Liver (tissue), 8 donors: ENCODE measurements at regions not wholly inside any gene's neighbourhood (a gene's known extent, or its start where the extent isn't known, plus 50 kb on each side); places are given as distances from the start of the nearest gene placed in this dataset.

Experiments used
- DNase-seq: peaks from one replicate; pipeline ENCODE4 v3.0.0-alpha.2; 2017; ENCODE audit warnings: low spot score
- H3K27ac ChIP-seq, 2 donors: one replicate each; pipeline ENCODE4 v1.7.0; 2013; ENCODE audit warnings: inconsistent platforms in 2 of 2, low read length in 2 of 2, control low read depth in 1 of 2, low read depth in 1 of 2, mild to moderate bottlenecking in 1 of 2
- H3K27me3 ChIP-seq, 4 donors: one replicate each; pipeline versions ENCODE4 v1.6.1 to v1.7.0; 2013; ENCODE audit warnings: low read length in 3 of 4, inconsistent platforms in 1 of 4, mild to moderate bottlenecking in 1 of 4, moderate library complexity in 1 of 4; ENCODE audit not compliant: control insufficient read depth in 4 of 4, insufficient read depth in 4 of 4
- H3K36me3 ChIP-seq, 4 donors: one replicate each; pipeline versions ENCODE4 v1.6.1 to v1.7.0; 2013; ENCODE audit warnings: low read length in 3 of 4, mild to moderate bottlenecking in 3 of 4, low read depth in 1 of 4, moderate library complexity in 1 of 4; ENCODE audit not compliant: control insufficient read depth in 4 of 4, insufficient read depth in 3 of 4
- H3K4me1 ChIP-seq, 4 donors: one replicate each; pipeline versions ENCODE4 v1.6.1 to v1.7.0; 2013; ENCODE audit warnings: low read length in 3 of 4, mild to moderate bottlenecking in 3 of 4, moderate library complexity in 1 of 4; ENCODE audit not compliant: control insufficient read depth in 4 of 4, insufficient read depth in 4 of 4
- H3K4me3 ChIP-seq, 3 donors: one replicate each; pipeline versions ENCODE4 v1.6.1 to v1.7.0; 2013; ENCODE audit warnings: low read length in 3 of 3, control low read depth in 1 of 3, low read depth in 1 of 3, mild to moderate bottlenecking in 1 of 3
- H3K9ac ChIP-seq, 2 donors: one replicate each; pipeline ENCODE4 v1.7.0; 2013; ENCODE audit warnings: low read length in 2 of 2, mild to moderate bottlenecking in 2 of 2, moderate library complexity in 2 of 2, control low read depth in 1 of 2, low read depth in 1 of 2
- H3K9me3 ChIP-seq, 4 donors: one replicate each; pipeline versions ENCODE4 v1.6.1 to v1.7.0; 2013; ENCODE audit warnings: low read length in 3 of 4; ENCODE audit not compliant: control insufficient read depth in 4 of 4
- EGR1 ChIP-seq, 2 donors: IDR thresholded peaks; 2 replicates each; pipeline ENCODE4 v1.6.1; 2016 to 2018; ENCODE audit warnings: antibody characterized with exemption in 2 of 2, low read depth in 2 of 2
- FOXA1 ChIP-seq: IDR thresholded peaks from 2 replicates; pipeline ENCODE4 v1.6.1; 2016; ENCODE audit warnings: antibody characterized with exemption
- FOXA2 ChIP-seq: IDR thresholded peaks from 2 replicates; pipeline ENCODE4 v1.6.1; 2016; ENCODE audit warnings: antibody characterized with exemption
- GABPA ChIP-seq, 2 donors: IDR thresholded peaks in 1 of 2; conservative IDR thresholded peaks in 1 of 2; 2 replicates each; pipeline ENCODE4 v1.6.1; 2016; ENCODE audit warnings: antibody characterized with exemption in 2 of 2, mild to moderate bottlenecking in 1 of 2, moderate library complexity in 1 of 2
- HNF4A ChIP-seq, 2 donors: conservative IDR thresholded peaks; 2 replicates each; pipeline ENCODE4 v1.6.1; 2016; ENCODE audit warnings: antibody characterized with exemption in 2 of 2, mild to moderate bottlenecking in 2 of 2
- HNF4G ChIP-seq: IDR thresholded peaks from 2 replicates; pipeline ENCODE4 v1.6.1; 2016; ENCODE audit warnings: antibody characterized with exemption
- JUND ChIP-seq, 2 donors: IDR thresholded peaks; 2 replicates each; pipeline ENCODE4 v1.6.1; 2016; ENCODE audit warnings: antibody characterized with exemption in 2 of 2
- NR2F2 ChIP-seq: IDR thresholded peaks from 2 replicates; pipeline ENCODE4 v1.6.1; 2016; ENCODE audit warnings: antibody characterized with exemption
- RAD21 ChIP-seq, 2 donors: IDR thresholded peaks; 2 replicates each; pipeline ENCODE4 v1.6.1; 2016; ENCODE audit warnings: antibody characterized with exemption in 2 of 2, mild to moderate bottlenecking in 2 of 2
- RXRA ChIP-seq, 2 donors: IDR thresholded peaks; 2 replicates each; pipeline ENCODE4 v1.6.1; 2017 to 2018; ENCODE audit warnings: antibody characterized with exemption in 2 of 2, mild to moderate bottlenecking in 1 of 2
- SP1 ChIP-seq: IDR thresholded peaks from 2 replicates; pipeline ENCODE4 v1.6.1; 2018; ENCODE audit warnings: antibody characterized with exemption, mild to moderate bottlenecking
- TAF1 ChIP-seq: conservative IDR thresholded peaks from 2 replicates; pipeline ENCODE4 v1.6.1; 2016; ENCODE audit warnings: antibody characterized with exemption, mild to moderate bottlenecking
- YY1 ChIP-seq: IDR thresholded peaks from 2 replicates; pipeline ENCODE4 v1.6.1; 2016; ENCODE audit warnings: antibody characterized with exemption, mild to moderate bottlenecking
- WGBS: extraction: QIAGEN DNeasy Blood & Tissue Kit; methylation state at CpG from one replicate; pipeline ENCODE4 v1.1.7; 2013; 5-methylcytosine and 5-hydroxymethylcytosine counted together
- TF ChIP-seq, protein P1 (sequence below): IDR thresholded peaks from 2 replicates; pipeline ENCODE4 v1.6.1; 2016; ENCODE audit warnings: antibody characterized with exemption
- TF ChIP-seq, protein P2 (sequence below): IDR thresholded peaks from 2 replicates; pipeline ENCODE4 v1.6.1; 2016; ENCODE audit warnings: antibody characterized with exemption, mild to moderate bottlenecking
- TF ChIP-seq, protein P3 (sequence below): IDR thresholded peaks from 2 replicates; pipeline ENCODE4 v1.6.1; 2016; ENCODE audit warnings: antibody characterized with exemption
- TF ChIP-seq, protein P4 (sequence below): fragments of 150-350 bp; IDR thresholded peaks from 2 replicates; pipeline ENCODE4 v1.5.1; 2017; ENCODE audit warnings: improper control_type of control experiment, low read depth, low read length; ENCODE audit not compliant: missing input control
- TF ChIP-seq, protein P5 (sequence below): IDR thresholded peaks from 2 replicates; pipeline ENCODE4 v1.6.1; 2016; ENCODE audit warnings: antibody characterized with exemption
- donor health status: healthy.
- donor health status: healthy.
- donor health status: healthy.
- donor health status: healthy.
- donor health status: healthy.

DNA sequence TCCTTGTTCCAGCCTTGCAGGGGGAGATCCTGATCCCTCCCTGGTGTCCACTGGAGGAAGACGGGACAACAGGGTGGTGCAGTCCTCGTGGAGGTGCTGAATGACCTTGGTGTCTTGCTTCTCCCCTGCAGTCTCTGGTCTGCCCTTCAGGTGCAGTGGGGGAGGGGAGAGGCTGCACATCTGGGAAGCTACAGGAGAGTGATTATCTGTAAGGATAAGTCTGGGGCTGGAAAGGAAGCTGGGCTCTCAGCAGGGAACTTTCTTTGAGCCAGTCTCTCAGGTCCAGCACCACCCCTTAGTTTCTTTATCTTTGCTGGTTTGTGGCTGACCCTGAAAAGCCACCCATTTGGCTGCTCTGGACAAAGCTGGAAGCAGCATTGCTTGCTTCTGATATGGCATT lies 275.6 kb downstream of the CCSER2 start:
- no peaks in the 10 kb centered on the region for H3K27me3 ChIP-seq
- H3K27ac ChIP-seq: no peak overlapping the region
- H3K9me3 ChIP-seq: no peaks in the 10 kb centered on the region
- peaks cover 0 to 23% (median 20%) of the 10 kb centered on the region in 4 donors for H3K4me1 ChIP-seq
- H3K9ac ChIP-seq: no peak overlapping the region
- no peaks in the 10 kb centered on the region for H3K36me3 ChIP-seq
- 36% methylated on average over 2 of the region's 2 CpGs for WGBS
- DNase-seq: no peak
- H3K4me3 ChIP-seq: no peak overlapping the region
- TF ChIP-seq RAD21 (IDR thresholded peaks at IDR 0.05) (no peak), HNF4G (no peak), YY1 (no peak), JUND (IDR thresholded peaks at IDR 0.05) (no peak), EGR1 (IDR thresholded peaks at IDR 0.05; ENCODE audit: low read depth in 2 of 2) (no peak), RXRA (IDR thresholded peaks at IDR 0.05) (no peak), FOXA1 (no peak), GABPA (IDR thresholded peaks at IDR 0.05 in 1 of 2, conservative IDR thresholded peaks at IDR 0.05 in 1 of 2) (no peak), HNF4A (conservative IDR thresholded peaks at IDR 0.05) (no peak), TAF1 (no peak), NR2F2 (no peak), FOXA2 (no peak), SP1 (no peak)
- TF ChIP-seq, protein P1, sequence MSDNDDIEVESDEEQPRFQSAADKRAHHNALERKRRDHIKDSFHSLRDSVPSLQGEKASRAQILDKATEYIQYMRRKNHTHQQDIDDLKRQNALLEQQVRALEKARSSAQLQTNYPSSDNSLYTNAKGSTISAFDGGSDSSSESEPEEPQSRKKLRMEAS: no peak
- TF ChIP-seq, protein P2, sequence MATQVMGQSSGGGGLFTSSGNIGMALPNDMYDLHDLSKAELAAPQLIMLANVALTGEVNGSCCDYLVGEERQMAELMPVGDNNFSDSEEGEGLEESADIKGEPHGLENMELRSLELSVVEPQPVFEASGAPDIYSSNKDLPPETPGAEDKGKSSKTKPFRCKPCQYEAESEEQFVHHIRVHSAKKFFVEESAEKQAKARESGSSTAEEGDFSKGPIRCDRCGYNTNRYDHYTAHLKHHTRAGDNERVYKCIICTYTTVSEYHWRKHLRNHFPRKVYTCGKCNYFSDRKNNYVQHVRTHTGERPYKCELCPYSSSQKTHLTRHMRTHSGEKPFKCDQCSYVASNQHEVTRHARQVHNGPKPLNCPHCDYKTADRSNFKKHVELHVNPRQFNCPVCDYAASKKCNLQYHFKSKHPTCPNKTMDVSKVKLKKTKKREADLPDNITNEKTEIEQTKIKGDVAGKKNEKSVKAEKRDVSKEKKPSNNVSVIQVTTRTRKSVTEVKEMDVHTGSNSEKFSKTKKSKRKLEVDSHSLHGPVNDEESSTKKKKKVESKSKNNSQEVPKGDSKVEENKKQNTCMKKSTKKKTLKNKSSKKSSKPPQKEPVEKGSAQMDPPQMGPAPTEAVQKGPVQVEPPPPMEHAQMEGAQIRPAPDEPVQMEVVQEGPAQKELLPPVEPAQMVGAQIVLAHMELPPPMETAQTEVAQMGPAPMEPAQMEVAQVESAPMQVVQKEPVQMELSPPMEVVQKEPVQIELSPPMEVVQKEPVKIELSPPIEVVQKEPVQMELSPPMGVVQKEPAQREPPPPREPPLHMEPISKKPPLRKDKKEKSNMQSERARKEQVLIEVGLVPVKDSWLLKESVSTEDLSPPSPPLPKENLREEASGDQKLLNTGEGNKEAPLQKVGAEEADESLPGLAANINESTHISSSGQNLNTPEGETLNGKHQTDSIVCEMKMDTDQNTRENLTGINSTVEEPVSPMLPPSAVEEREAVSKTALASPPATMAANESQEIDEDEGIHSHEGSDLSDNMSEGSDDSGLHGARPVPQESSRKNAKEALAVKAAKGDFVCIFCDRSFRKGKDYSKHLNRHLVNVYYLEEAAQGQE: no peak
- TF ChIP-seq, protein P3, sequence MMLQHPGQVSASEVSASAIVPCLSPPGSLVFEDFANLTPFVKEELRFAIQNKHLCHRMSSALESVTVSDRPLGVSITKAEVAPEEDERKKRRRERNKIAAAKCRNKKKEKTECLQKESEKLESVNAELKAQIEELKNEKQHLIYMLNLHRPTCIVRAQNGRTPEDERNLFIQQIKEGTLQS: no peak
- TF ChIP-seq, protein P4, sequence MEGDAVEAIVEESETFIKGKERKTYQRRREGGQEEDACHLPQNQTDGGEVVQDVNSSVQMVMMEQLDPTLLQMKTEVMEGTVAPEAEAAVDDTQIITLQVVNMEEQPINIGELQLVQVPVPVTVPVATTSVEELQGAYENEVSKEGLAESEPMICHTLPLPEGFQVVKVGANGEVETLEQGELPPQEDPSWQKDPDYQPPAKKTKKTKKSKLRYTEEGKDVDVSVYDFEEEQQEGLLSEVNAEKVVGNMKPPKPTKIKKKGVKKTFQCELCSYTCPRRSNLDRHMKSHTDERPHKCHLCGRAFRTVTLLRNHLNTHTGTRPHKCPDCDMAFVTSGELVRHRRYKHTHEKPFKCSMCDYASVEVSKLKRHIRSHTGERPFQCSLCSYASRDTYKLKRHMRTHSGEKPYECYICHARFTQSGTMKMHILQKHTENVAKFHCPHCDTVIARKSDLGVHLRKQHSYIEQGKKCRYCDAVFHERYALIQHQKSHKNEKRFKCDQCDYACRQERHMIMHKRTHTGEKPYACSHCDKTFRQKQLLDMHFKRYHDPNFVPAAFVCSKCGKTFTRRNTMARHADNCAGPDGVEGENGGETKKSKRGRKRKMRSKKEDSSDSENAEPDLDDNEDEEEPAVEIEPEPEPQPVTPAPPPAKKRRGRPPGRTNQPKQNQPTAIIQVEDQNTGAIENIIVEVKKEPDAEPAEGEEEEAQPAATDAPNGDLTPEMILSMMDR: no peak
- TF ChIP-seq, protein P5, sequence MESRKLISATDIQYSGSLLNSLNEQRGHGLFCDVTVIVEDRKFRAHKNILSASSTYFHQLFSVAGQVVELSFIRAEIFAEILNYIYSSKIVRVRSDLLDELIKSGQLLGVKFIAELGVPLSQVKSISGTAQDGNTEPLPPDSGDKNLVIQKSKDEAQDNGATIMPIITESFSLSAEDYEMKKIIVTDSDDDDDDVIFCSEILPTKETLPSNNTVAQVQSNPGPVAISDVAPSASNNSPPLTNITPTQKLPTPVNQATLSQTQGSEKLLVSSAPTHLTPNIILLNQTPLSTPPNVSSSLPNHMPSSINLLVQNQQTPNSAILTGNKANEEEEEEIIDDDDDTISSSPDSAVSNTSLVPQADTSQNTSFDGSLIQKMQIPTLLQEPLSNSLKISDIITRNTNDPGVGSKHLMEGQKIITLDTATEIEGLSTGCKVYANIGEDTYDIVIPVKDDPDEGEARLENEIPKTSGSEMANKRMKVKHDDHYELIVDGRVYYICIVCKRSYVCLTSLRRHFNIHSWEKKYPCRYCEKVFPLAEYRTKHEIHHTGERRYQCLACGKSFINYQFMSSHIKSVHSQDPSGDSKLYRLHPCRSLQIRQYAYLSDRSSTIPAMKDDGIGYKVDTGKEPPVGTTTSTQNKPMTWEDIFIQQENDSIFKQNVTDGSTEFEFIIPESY: no peak
